ENCODE measurements at regions not wholly inside any gene's neighbourhood (a gene's known extent, or its start where the extent isn't known, plus 50 kb on each side); places are given as distances from the start of the nearest gene placed in this dataset.

- 93% methylated on average over 3 of the region's 3 CpGs for WGBS (ENCODE audit: insufficient coverage)
These were observed 171.2 kb upstream of the KIF2A start for GRCh38 chr5:62134811-62135210.

DNA sequence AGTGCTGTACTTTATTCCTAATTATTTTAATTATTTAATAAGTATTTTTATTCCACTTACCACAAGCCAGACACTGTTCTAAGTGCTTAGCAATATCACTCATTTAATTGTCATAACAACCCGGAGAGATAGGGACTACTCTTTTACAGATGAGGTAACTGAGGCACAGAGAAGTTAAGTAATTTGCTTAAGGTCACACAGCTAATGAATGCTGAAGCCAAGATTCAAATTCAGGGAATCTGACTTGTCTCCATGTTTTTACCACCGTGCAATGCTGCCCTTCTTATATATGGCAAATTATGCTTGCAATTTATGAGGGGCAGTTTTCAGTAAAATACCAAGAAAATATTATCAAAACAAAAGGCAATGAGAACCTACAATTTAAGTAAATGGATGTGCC lies 168.4 kb upstream of the KIF2A start:
- no peaks in the 10 kb centered on the region for H3K27me3 Mint-ChIP-seq (ENCODE audit: low read depth in 2 of 2)

More at GRCh38 chr5:62134811-62135210, 171.2 kb upstream of the KIF2A start:
- no peaks in the 10 kb centered on the region for H3K27me3 Mint-ChIP-seq (ENCODE audit: low read depth in 2 of 2)
- no peak overlapping the region for H3K27ac Mint-ChIP-seq
- Histone ChIP-seq H3K27ac (ENCODE audit: low read length) (no peak overlapping the region), H3K36me3 (ENCODE audit: control insufficient read depth, insufficient read depth, low read length) (no peaks in the 10 kb centered on the region), H3K27me3 (ENCODE audit: control insufficient read depth, insufficient read depth, low read length) (no peaks in the 10 kb centered on the region), H3K4me3 (ENCODE audit: low read length) (no peak overlapping the region), H3K4me1 (ENCODE audit: control insufficient read depth, insufficient read depth, low read length) (no peaks in the 10 kb centered on the region), H3K9me3 (ENCODE audit: control insufficient read depth, insufficient read depth, low read length) (no peaks in the 10 kb centered on the region)
- DNase-seq, result no peak
- intact Hi-C loops (cut with micrococcal nuclease), result no loop called here
- H3K4me3 Mint-ChIP-seq, result no peak overlapping the region
- peaks cover 0 to 3% of the 10 kb centered on the region in 2 donors for H3K9me3 Mint-ChIP-seq
- no peak for TF ChIP-seq CTCF (IDR thresholded peaks at IDR 0.05)
- H3K36me3 Mint-ChIP-seq, result no peaks in the 10 kb centered on the region
- no peak for ATAC-seq
- H3K4me1 Mint-ChIP-seq, result no peaks in the 10 kb centered on the region

GRCh38 chr5:62138607-62139006 lies 167.4 kb upstream of the KIF2A start:
- no peaks in the 10 kb centered on the region for H3K4me1 ChIP-seq (ENCODE audit: control insufficient read depth, insufficient read depth, low read length)
- Mint-ChIP-seq H3K4me3 (no peak overlapping the region), H3K27ac (no peak overlapping the region)

More for the DNA sequence above, 168.4 kb upstream of the KIF2A start:
- no peaks in the 10 kb centered on the region for H3K9me3 Mint-ChIP-seq
- H3K36me3 Mint-ChIP-seq, result no peaks in the 10 kb centered on the region
- no peak for TF ChIP-seq CTCF (IDR thresholded peaks at IDR 0.05)
- no peak overlapping the region for H3K27ac Mint-ChIP-seq
- Histone ChIP-seq H3K4me1 (ENCODE audit: control insufficient read depth, insufficient read depth, low read length) (no peaks in the 10 kb centered on the region), H3K36me3 (ENCODE audit: control insufficient read depth, insufficient read depth, low read length) (no peaks in the 10 kb centered on the region), H3K27ac (ENCODE audit: low read length) (no peak overlapping the region), H3K27me3 (ENCODE audit: control insufficient read depth, insufficient read depth, low read length) (no peaks in the 10 kb centered on the region), H3K9me3 (ENCODE audit: control insufficient read depth, insufficient read depth, low read length) (no peaks in the 10 kb centered on the region), H3K4me3 (ENCODE audit: low read length) (no peak overlapping the region)
- no peak for DNase-seq
- no peak for ATAC-seq
- intact Hi-C loops (cut with micrococcal nuclease), result no loop called here
- H3K4me3 Mint-ChIP-seq, result no peak overlapping the region
- WGBS (ENCODE audit: insufficient coverage), result 80% methylated on average over 1 of the region's 2 CpGs
- no peaks in the 10 kb centered on the region for H3K4me1 Mint-ChIP-seq

More at GRCh38 chr5:62138607-62139006, 167.4 kb upstream of the KIF2A start:
- no peak for ATAC-seq
- WGBS (ENCODE audit: insufficient coverage), result 75% methylated on average over 7 of the region's 7 CpGs
- Mint-ChIP-seq H3K4me1 (no peaks in the 10 kb centered on the region), H3K9me3 (no peaks in the 10 kb centered on the region), H3K27me3 (ENCODE audit: low read depth in 2 of 2) (peaks cover 0 to 7% of the 10 kb centered on the region in 2 donors), H3K36me3 (no peaks in the 10 kb centered on the region)
- Histone ChIP-seq H3K36me3 (ENCODE audit: control insufficient read depth, insufficient read depth, low read length) (no peaks in the 10 kb centered on the region), H3K27me3 (ENCODE audit: control insufficient read depth, insufficient read depth, low read length) (no peaks in the 10 kb centered on the region), H3K27ac (ENCODE audit: low read length) (no peak overlapping the region), H3K9me3 (ENCODE audit: control insufficient read depth, insufficient read depth, low read length) (no peaks in the 10 kb centered on the region), H3K4me3 (ENCODE audit: low read length) (no peak overlapping the region)
- no peak for DNase-seq
- intact Hi-C loops (cut with micrococcal nuclease), result no loop called here
- TF ChIP-seq CTCF (IDR thresholded peaks at IDR 0.05), result no peak

Data from natural killer cell (primary cell).